ENCODE measurements at regions not wholly inside any gene's neighbourhood (a gene's known extent, or its start where the extent isn't known, plus 50 kb on each side); places are given as distances from the start of the nearest gene placed in this dataset.

DNA sequence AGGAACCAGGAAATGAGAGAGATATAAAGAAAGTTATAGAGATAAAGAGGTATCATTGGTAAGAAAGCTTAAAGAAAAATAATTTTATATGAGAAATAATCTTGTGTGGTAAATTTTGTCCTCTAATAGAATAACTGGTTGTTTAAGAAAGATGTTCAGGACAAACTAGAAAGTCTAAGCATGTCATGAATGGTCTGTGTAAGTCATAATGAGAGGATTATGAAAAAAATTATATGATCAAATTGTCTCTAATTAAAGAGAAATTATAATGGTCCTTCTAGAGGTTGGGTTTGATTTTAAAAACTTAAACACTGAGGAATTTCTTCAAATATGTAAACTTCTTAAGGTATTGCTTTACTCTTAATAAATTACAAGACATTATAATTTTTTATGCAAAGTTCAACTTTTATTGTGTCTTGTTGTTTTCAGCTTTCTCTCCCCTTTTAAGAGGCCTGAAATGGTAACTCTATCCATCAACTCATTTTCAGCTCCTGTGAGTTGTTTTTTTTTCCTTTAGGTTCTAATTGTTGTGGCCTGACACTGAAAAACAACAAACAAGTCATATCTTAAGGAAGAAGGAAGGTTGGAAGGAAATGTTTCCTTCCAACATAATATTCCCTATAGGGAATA is 88.2 kb upstream of the CNOT2 start:
- POLR2A ChIA-PET, result no interaction called here
- H3K27me3 ChIP-seq (ENCODE audit: insufficient read depth), result no peaks in the 10 kb centered on the region
- DNase-seq, result no peak
- H3K9ac ChIP-seq, result no peak overlapping the region
- no peak overlapping the region for H3K27ac ChIP-seq (ENCODE audit: low read depth in 2 of 2, low read length in 1 of 2)
- CTCF ChIA-PET, result no interaction called here
- H4K20me1 ChIP-seq (ENCODE audit: insufficient read depth), result no peaks in the 10 kb centered on the region
- H3K9me3 ChIP-seq, result no peaks in the 10 kb centered on the region; the same call in 1 of the 2 replicates
- no peaks in the 10 kb centered on the region for H3K9me2 ChIP-seq
- no peak overlapping the region for H2AFZ ChIP-seq (ENCODE audit: low read depth)
- no peaks in the 10 kb centered on the region for H3K36me3 ChIP-seq (replicated peaks in 1 of 2; ENCODE audit: control insufficient read depth in 1 of 2, insufficient read depth in 2 of 2, low read length in 1 of 2)
- no peaks in the 10 kb centered on the region for H3K79me2 ChIP-seq (ENCODE audit: insufficient read depth)
- no peaks in the 10 kb centered on the region for H3F3A ChIP-seq (replicated peaks; ENCODE audit: insufficient read depth)
- no peak overlapping the region for H3K4me2 ChIP-seq
- H3K4me1 ChIP-seq (ENCODE audit: control insufficient read depth in 1 of 2, insufficient read depth in 2 of 2, low read depth in 1 of 2, low read length in 1 of 2), result no peaks in the 10 kb centered on the region
- H3K4me3 ChIP-seq (ENCODE audit: low read depth in 2 of 2, low read length in 1 of 2), result no peak overlapping the region
- TF ChIP-seq FOSL2 (IDR thresholded peaks at IDR 0.05; ENCODE audit: borderline replicate concordance, low read depth) (no peak), RXRA (IDR thresholded peaks at IDR 0.05; ENCODE audit: borderline replicate concordance, low read depth) (no peak), FOXJ3 (CRISPR knock-in tag; IDR thresholded peaks at IDR 0.05) (no peak), RAD21 (IDR thresholded peaks at IDR 0.05; ENCODE audit: low read length) (no peak), TAF1 (IDR thresholded peaks at IDR 0.05; ENCODE audit: borderline replicate concordance, low read depth, low read length) (no peak), TCF12 (IDR thresholded peaks at IDR 0.05) (no peak), SIN3A (IDR thresholded peaks at IDR 0.05; ENCODE audit: borderline replicate concordance, low read depth, low read length) (no peak), NRF1 (IDR thresholded peaks at IDR 0.05; ENCODE audit: low read depth, low read length) (no peak), GATA2 (CRISPR knock-in tag; IDR thresholded peaks at IDR 0.05) (no peak), TEAD4 (IDR thresholded peaks at IDR 0.05; ENCODE audit: borderline replicate concordance, insufficient read depth) (no peak), ELF1 (IDR thresholded peaks at IDR 0.05) (no peak), RCOR1 (IDR thresholded peaks at IDR 0.05; ENCODE audit: low read length) (no peak)
- TF ChIP-seq, protein P1, sequence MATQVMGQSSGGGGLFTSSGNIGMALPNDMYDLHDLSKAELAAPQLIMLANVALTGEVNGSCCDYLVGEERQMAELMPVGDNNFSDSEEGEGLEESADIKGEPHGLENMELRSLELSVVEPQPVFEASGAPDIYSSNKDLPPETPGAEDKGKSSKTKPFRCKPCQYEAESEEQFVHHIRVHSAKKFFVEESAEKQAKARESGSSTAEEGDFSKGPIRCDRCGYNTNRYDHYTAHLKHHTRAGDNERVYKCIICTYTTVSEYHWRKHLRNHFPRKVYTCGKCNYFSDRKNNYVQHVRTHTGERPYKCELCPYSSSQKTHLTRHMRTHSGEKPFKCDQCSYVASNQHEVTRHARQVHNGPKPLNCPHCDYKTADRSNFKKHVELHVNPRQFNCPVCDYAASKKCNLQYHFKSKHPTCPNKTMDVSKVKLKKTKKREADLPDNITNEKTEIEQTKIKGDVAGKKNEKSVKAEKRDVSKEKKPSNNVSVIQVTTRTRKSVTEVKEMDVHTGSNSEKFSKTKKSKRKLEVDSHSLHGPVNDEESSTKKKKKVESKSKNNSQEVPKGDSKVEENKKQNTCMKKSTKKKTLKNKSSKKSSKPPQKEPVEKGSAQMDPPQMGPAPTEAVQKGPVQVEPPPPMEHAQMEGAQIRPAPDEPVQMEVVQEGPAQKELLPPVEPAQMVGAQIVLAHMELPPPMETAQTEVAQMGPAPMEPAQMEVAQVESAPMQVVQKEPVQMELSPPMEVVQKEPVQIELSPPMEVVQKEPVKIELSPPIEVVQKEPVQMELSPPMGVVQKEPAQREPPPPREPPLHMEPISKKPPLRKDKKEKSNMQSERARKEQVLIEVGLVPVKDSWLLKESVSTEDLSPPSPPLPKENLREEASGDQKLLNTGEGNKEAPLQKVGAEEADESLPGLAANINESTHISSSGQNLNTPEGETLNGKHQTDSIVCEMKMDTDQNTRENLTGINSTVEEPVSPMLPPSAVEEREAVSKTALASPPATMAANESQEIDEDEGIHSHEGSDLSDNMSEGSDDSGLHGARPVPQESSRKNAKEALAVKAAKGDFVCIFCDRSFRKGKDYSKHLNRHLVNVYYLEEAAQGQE (IDR thresholded peaks at IDR 0.05; ENCODE audit: low read depth, low read length), result no peak
- TF ChIP-seq, protein P2, sequence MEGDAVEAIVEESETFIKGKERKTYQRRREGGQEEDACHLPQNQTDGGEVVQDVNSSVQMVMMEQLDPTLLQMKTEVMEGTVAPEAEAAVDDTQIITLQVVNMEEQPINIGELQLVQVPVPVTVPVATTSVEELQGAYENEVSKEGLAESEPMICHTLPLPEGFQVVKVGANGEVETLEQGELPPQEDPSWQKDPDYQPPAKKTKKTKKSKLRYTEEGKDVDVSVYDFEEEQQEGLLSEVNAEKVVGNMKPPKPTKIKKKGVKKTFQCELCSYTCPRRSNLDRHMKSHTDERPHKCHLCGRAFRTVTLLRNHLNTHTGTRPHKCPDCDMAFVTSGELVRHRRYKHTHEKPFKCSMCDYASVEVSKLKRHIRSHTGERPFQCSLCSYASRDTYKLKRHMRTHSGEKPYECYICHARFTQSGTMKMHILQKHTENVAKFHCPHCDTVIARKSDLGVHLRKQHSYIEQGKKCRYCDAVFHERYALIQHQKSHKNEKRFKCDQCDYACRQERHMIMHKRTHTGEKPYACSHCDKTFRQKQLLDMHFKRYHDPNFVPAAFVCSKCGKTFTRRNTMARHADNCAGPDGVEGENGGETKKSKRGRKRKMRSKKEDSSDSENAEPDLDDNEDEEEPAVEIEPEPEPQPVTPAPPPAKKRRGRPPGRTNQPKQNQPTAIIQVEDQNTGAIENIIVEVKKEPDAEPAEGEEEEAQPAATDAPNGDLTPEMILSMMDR (IDR thresholded peaks at IDR 0.05), result no peak
